Coronary artery (tissue), 2 donors: ENCODE measurements at regions not wholly inside any gene's neighbourhood (a gene's known extent, or its start where the extent isn't known, plus 50 kb on each side); places are given as distances from the start of the nearest gene placed in this dataset.
"Not testable (repeated sequence)": the region's sequence is repeated elsewhere in the genome, so short reads cannot be mapped to it uniquely, and the experiment has no call there.

Source experiments
- DNase-seq: peaks from one replicate; pipeline ENCODE4 v3.0.0-alpha.2; 2017; ENCODE audit warnings: low spot score
- H3K27ac ChIP-seq, 2 donors: fragments of 200-600 bp; sonication (generic); one replicate each; pipeline ENCODE4 v1.5.1; 2016 to 2019
- H3K4me3 ChIP-seq: fragments of 200-600 bp; sonication (generic); 2 replicates; pipeline ENCODE4 v1.5.1; 2016; ENCODE audit warnings: mild to moderate bottlenecking, moderate library complexity
- CTCF ChIP-seq: fragments of 200-600 bp; sonication (generic); IDR thresholded peaks from one replicate; pipeline ENCODE4 v1.5.1; 2019; ENCODE audit warnings: antibody characterized with exemption

- DNase-seq = no peak
- TF ChIP-seq CTCF = no peak
- Histone ChIP-seq H3K27ac (no peak overlapping the region), H3K4me3 (no peak overlapping the region)
Observed at GRCh38 chr5:98334946-98335345, 438.5 kb upstream of the RGMB start.

GRCh38 chr5:98339141-98339848 is 434.2 kb upstream of the RGMB start:
- DNase-seq = no peak
- no peak for TF ChIP-seq CTCF
- H3K4me3 ChIP-seq = no peak overlapping the region
- no peak overlapping the region for H3K27ac ChIP-seq

- H3K27ac ChIP-seq = no peak overlapping the region
- TF ChIP-seq CTCF = no peak
- no peak for DNase-seq
- H3K4me3 ChIP-seq = no peak overlapping the region
Observed at GRCh38 chr5:98341038-98342032, 432.1 kb upstream of the RGMB start.

GRCh38 chr5:98342958-98343660 is 430.4 kb upstream of the RGMB start:
- not testable (repeated sequence) for DNase-seq, H3K4me3 ChIP-seq, H3K27ac ChIP-seq

GRCh38 chr5:98349251-98349989 is 424.0 kb upstream of the RGMB start:
- no peak for DNase-seq
- no peak for TF ChIP-seq CTCF
- no peak overlapping the region for H3K27ac ChIP-seq
- H3K4me3 ChIP-seq = no peak overlapping the region

- TF ChIP-seq CTCF = no peak
- Histone ChIP-seq H3K27ac (no peak overlapping the region), H3K4me3 (no peak overlapping the region)
- DNase-seq = no peak
Observed at GRCh38 chr5:98349990-98350365, 423.5 kb upstream of the RGMB start.

GRCh38 chr5:98354922-98355321 is 418.5 kb upstream of the RGMB start:
- no peak overlapping the region for H3K4me3 ChIP-seq
- TF ChIP-seq CTCF = no peak
- no peak for DNase-seq
- H3K27ac ChIP-seq = no peak overlapping the region
